Tibial nerve (tissue), 4 donors: ENCODE measurements at regions not wholly inside any gene's neighbourhood (a gene's known extent, or its start where the extent isn't known, plus 50 kb on each side); places are given as distances from the start of the nearest gene placed in this dataset.
"Not testable (repeated sequence)": the region's sequence is repeated elsewhere in the genome, so short reads cannot be mapped to it uniquely, and the experiment has no call there.

ENCODE experiments used
- DNase-seq, 2 donors: peaks; one replicate each; pipeline ENCODE4 v3.0.0-alpha.2; 2019; ENCODE audit warnings: low spot score in 2 of 2
- H3K27ac ChIP-seq, 4 donors: fragments of 200-600 bp; sonication (generic) in 3 of 4; one replicate each; pipeline ENCODE4 v1.5.1; 2017 to 2019; ENCODE audit warnings: mild to moderate bottlenecking in 1 of 4
- H3K27me3 ChIP-seq, 2 donors: fragments of 200-600 bp; sonication (generic) in 1 of 2; one replicate each; pipeline versions ENCODE4 v1.5.1 to v1.6.0; 2017 to 2019
- H3K36me3 ChIP-seq, 3 donors: fragments of 200-600 bp; sonication (generic); one replicate each; pipeline ENCODE4 v1.5.1; 2018 to 2019
- H3K4me1 ChIP-seq, 4 donors: fragments of 200-600 bp; sonication (generic) in 3 of 4; one replicate each; pipeline ENCODE4 v1.5.1; 2017 to 2019
- H3K4me3 ChIP-seq, 4 donors: fragments of 200-600 bp; sonication (generic) in 3 of 4; one replicate each; pipeline ENCODE4 v1.5.1; 2017 to 2019; ENCODE audit warnings: mild to moderate bottlenecking in 1 of 4, moderate library complexity in 1 of 4
- H3K9me3 ChIP-seq, 4 donors: fragments of 200-600 bp; sonication (generic) in 3 of 4; one replicate each; pipeline ENCODE4 v1.5.1; 2017 to 2019
- CTCF ChIP-seq, 5 experiments: fragments of 200-600 bp in 3 of 5; fragments of 450-650 bp in 2 of 5; sonication (generic) in 3 of 5; IDR thresholded peaks; one replicate each; pipeline ENCODE4 v1.5.1; 2016 to 2019; ENCODE audit warnings: antibody characterized with exemption in 5 of 5, mild to moderate bottlenecking in 3 of 5, moderate library complexity in 2 of 5
- EP300 ChIP-seq, 2 donors: sonication (generic); formaldehyde crosslinking; IDR thresholded peaks; one replicate each; pipeline ENCODE4 v1.6.1; 2017; ENCODE audit warnings: antibody characterized with exemption in 2 of 2, mild to moderate bottlenecking in 1 of 2
- POLR2A ChIP-seq, 2 donors: fragments of 450-650 bp; IDR thresholded peaks; one replicate each; pipeline ENCODE4 v1.6.1; 2017; ENCODE audit warnings: antibody characterized with exemption in 2 of 2, mild to moderate bottlenecking in 2 of 2, moderate library complexity in 2 of 2
- WGBS, 2 donors: methylation state at CpG; one replicate each; pipeline ENCODE4 v1.1.5; 2018; 5-methylcytosine and 5-hydroxymethylcytosine counted together

- H3K4me3 ChIP-seq: peak overlapping the region in 2 of 4 donors; percentile 10 to 31
- H3K4me1 ChIP-seq: peaks cover 0 to 37% (median 18%) of the 10 kb centered on the region in 4 donors
- peak in 1 of 2 donors; percentile 56 for DNase-seq
- peak overlapping the region in 1 of 4 donors; percentile 33 for H3K27ac ChIP-seq
- TF ChIP-seq EP300 (IDR thresholded peaks at IDR 0.05): no peak
- no peak for TF ChIP-seq CTCF (IDR thresholded peaks at IDR 0.05)
- TF ChIP-seq POLR2A (IDR thresholded peaks at IDR 0.05): no peak
- peaks cover 0 to 72% of the 10 kb centered on the region in 2 donors for H3K27me3 ChIP-seq
- H3K9me3 ChIP-seq: no peaks in the 10 kb centered on the region
- 12% methylated on average over 25 of the region's 25 CpGs for WGBS, 2 donors
- H3K36me3 ChIP-seq: no peaks in the 10 kb centered on the region
Observed at GRCh38 chr22:25419247-25420113, 145.0 kb upstream of the GRK3 start.

- Histone ChIP-seq H3K4me1 (peaks cover 0 to 37% (median 18%) of the 10 kb centered on the region in 4 donors), H3K27me3 (peaks cover 0 to 75% of the 10 kb centered on the region in 2 donors), H3K4me3 (peak overlapping the region in 1 of 4 donors; percentile 31)
- H3K27ac ChIP-seq, H3K9me3 ChIP-seq, H3K36me3 ChIP-seq, DNase-seq: not testable (repeated sequence)
- WGBS, 2 donors: 46 to 56% methylated on average over 6 of the region's 6 CpGs
Observed at GRCh38 chr22:25420114-25420441, 144.4 kb upstream of the GRK3 start.

GRCh38 chr22:25420471-25420924 lies 144.0 kb upstream of the GRK3 start:
- peaks cover 0 to 72% of the 10 kb centered on the region in 2 donors for H3K27me3 ChIP-seq
- DNase-seq: no peak
- 19 to 26% methylated on average over 21 of the region's 21 CpGs for WGBS, 2 donors
- TF ChIP-seq POLR2A (IDR thresholded peaks at IDR 0.05) (no peak), CTCF (IDR thresholded peaks at IDR 0.05) (no peak), EP300 (IDR thresholded peaks at IDR 0.05) (no peak)
- no peaks in the 10 kb centered on the region for H3K9me3 ChIP-seq
- H3K27ac ChIP-seq: no peak overlapping the region
- H3K4me1 ChIP-seq: peaks cover 0 to 37% (median 18%) of the 10 kb centered on the region in 4 donors
- H3K36me3 ChIP-seq: no peaks in the 10 kb centered on the region
- peak overlapping the region in 1 of 4 donors; percentile 44 for H3K4me3 ChIP-seq

- H3K4me1 ChIP-seq: peaks cover 0 to 37% (median 18%) of the 10 kb centered on the region in 4 donors
- no peak overlapping the region for H3K27ac ChIP-seq
- H3K4me3 ChIP-seq: peak overlapping the region in 3 of 4 donors; percentile 13 to 44 (median 27)
- WGBS, 2 donors: 0 to 3% methylated on average over 26 to 53 of the region's 85 CpGs
- no peak for DNase-seq
- H3K9me3 ChIP-seq: no peaks in the 10 kb centered on the region
- TF ChIP-seq EP300 (IDR thresholded peaks at IDR 0.05): no peak
- TF ChIP-seq POLR2A (IDR thresholded peaks at IDR 0.05): no peak
- no peak for TF ChIP-seq CTCF (IDR thresholded peaks at IDR 0.05)
- peaks cover 0 to 76% of the 10 kb centered on the region in 2 donors for H3K27me3 ChIP-seq
- H3K36me3 ChIP-seq: no peaks in the 10 kb centered on the region
Observed at GRCh38 chr22:25420925-25421904, 143.3 kb upstream of the GRK3 start.

GRCh38 chr22:25426530-25427308 lies 137.8 kb upstream of the GRK3 start:
- H3K27ac ChIP-seq, DNase-seq, H3K4me3 ChIP-seq, H3K9me3 ChIP-seq, H3K36me3 ChIP-seq, H3K4me1 ChIP-seq: not testable (repeated sequence)
- peaks cover 0 to 66% of the 10 kb centered on the region in 2 donors for H3K27me3 ChIP-seq
- 46 to 51% methylated on average over 9 to 10 of the region's 10 CpGs for WGBS, 2 donors
- TF ChIP-seq CTCF (IDR thresholded peaks at IDR 0.05): peak in 1 of 5 experiments; percentile 13

- H3K4me3 ChIP-seq, H3K9me3 ChIP-seq, DNase-seq, H3K36me3 ChIP-seq, H3K4me1 ChIP-seq, H3K27ac ChIP-seq: not testable (repeated sequence)
- H3K27me3 ChIP-seq: peaks cover 0 to 25% of the 10 kb centered on the region in 2 donors
- 84 to 86% methylated on average over 2 to 6 of the region's 6 CpGs for WGBS, 2 donors
Observed at GRCh38 chr22:25431637-25432342, 132.7 kb upstream of the GRK3 start.

GRCh38 chr22:25433381-25433970 lies 131.0 kb upstream of the GRK3 start:
- not testable (repeated sequence) for H3K9me3 ChIP-seq, H3K4me1 ChIP-seq, DNase-seq, H3K36me3 ChIP-seq, H3K4me3 ChIP-seq, H3K27ac ChIP-seq
- 63 to 65% methylated on average over 8 of the region's 8 CpGs for WGBS, 2 donors
- H3K27me3 ChIP-seq: peaks cover 0 to 20% of the 10 kb centered on the region in 2 donors
